ENCODE measurements at regions not wholly inside any gene's neighbourhood (a gene's known extent, or its start where the extent isn't known, plus 50 kb on each side); places are given as distances from the start of the nearest gene placed in this dataset.

DNA sequence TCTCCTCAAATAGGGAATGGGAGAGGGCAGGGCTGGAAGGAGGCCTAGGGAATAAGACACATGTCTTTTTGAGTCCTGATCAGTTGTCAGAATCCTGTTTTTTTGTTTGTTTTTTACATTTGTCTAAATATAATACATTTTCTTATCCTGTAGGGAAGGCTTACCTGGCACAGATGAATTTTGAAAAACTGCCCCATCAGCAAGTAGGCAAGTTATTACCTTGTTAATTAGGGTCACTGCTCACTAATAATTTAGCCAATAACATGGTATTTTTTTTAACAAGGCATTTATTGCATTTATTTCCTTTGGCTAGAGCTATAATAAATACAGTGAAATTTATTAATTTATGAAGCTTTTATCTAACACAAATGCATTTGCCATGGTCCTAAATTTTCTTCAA, 423.2 kb upstream of the ONECUT1 start:
- Histone ChIP-seq H3K9me3 (no peaks in the 10 kb centered on the region), H3K27ac (no peak overlapping the region), H3K4me1 (no peaks in the 10 kb centered on the region), H3K36me3 (no peaks in the 10 kb centered on the region), H3K27me3 (no peaks in the 10 kb centered on the region), H3K4me3 (no peak overlapping the region)
- DNase-seq: no peak
- intact Hi-C loops (cut with DNase I; ENCODE audit: low total_unique reads): no loop called here
- TF ChIP-seq CTCF (IDR thresholded peaks at IDR 0.05) (no peak), POLR2A (IDR thresholded peaks at IDR 0.05) (no peak)

DNA sequence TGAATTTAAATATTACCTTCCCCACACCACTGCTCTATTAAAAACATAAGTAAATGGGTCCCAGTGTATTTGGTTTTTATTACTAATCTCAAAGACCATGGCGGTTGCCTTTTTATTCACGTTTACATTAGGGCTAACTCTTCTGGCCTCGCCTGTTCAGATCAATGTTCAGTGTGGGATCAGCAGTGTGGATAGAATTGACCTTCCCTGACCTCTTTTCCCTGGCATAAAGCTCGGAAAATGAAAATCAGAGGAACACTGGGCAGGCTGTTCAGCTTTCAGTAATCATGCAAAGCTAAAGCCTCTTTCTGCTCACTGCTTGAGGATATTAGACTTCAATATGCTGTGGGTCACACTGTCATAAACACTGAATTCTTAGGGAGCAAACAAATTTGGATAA, 422.6 kb upstream of the ONECUT1 start:
- TF ChIP-seq CTCF (IDR thresholded peaks at IDR 0.05) (no peak), POLR2A (IDR thresholded peaks at IDR 0.05) (no peak)
- intact Hi-C loops (cut with DNase I; ENCODE audit: low total_unique reads): no loop called here
- no peak for DNase-seq
- H3K4me3 ChIP-seq: no peak overlapping the region
- no peak overlapping the region for H3K27ac ChIP-seq
- no peaks in the 10 kb centered on the region for H3K9me3 ChIP-seq
- H3K4me1 ChIP-seq: no peaks in the 10 kb centered on the region
- no peaks in the 10 kb centered on the region for H3K36me3 ChIP-seq
- H3K27me3 ChIP-seq: no peaks in the 10 kb centered on the region

- Histone ChIP-seq H3K27me3 (no peaks in the 10 kb centered on the region), H3K4me1 (no peaks in the 10 kb centered on the region), H3K36me3 (no peaks in the 10 kb centered on the region), H3K9me3 (no peaks in the 10 kb centered on the region), H3K4me3 (no peak overlapping the region), H3K27ac (no peak overlapping the region)
- TF ChIP-seq POLR2A (IDR thresholded peaks at IDR 0.05) (no peak), CTCF (IDR thresholded peaks at IDR 0.05) (no peak)
- intact Hi-C loops (cut with DNase I; ENCODE audit: low total_unique reads): no loop called here
- no peak for DNase-seq
Measured at GRCh38 chr15:53210653-53211052, 420.5 kb upstream of the ONECUT1 start.

DNA sequence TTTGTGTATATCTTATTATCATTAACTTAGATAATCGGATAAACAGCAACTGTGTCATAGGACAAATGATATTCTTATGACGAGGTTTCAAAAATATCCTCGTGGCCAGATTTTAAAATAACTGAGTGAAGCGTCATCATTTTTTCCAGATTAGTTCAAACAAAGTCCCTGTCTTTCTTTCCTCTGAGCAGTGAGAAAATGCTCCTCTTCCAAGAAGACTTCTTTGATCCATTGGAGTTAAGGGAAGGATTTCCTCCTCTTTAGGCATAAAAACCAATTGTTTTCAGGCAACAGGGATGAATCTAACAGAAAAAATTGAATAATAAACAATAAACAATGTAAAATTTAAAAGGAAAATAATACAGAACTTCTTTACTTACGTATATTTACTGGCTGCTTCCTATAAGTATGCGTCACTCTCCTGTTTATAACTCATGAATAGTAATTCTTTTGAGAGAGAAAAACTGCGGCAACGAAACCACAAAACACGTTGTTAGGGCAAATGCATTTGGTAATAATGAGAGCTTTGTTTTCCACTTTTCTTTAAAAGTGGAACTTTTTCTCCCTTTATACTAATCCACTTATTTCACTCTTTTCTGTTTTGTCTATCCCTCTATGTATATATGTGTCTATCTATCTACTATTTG, 419.4 kb upstream of the ONECUT1 start:
- Histone ChIP-seq H3K27me3 (no peaks in the 10 kb centered on the region), H3K27ac (no peak overlapping the region), H3K9me3 (no peaks in the 10 kb centered on the region), H3K4me1 (no peaks in the 10 kb centered on the region), H3K4me3 (no peak overlapping the region), H3K36me3 (no peaks in the 10 kb centered on the region)
- no peak for DNase-seq
- intact Hi-C loops (cut with DNase I; ENCODE audit: low total_unique reads): no loop called here
- TF ChIP-seq POLR2A (IDR thresholded peaks at IDR 0.05): no peak
- TF ChIP-seq CTCF (IDR thresholded peaks at IDR 0.05): no peak

DNA sequence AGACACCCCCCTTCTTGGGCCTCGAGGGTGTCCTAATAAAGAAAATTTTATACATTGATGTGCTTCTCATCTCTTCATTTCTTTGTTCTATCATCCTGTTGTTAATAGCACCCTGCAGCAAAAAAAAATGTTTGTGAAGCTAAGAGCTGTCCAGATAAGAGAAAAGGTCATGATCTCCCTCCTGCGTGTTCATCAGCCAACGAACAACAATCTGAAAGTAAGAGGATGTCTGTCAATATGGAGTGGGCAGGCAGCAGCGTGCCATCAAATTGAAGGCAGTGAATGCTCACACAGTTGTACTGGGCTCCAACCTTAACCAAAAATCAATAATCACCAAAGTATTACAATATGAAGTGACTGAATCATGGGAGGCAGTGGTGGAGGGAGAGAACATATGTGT, 418.6 kb upstream of the ONECUT1 start:
- H3K9me3 ChIP-seq: no peaks in the 10 kb centered on the region
- H3K4me3 ChIP-seq: no peak overlapping the region
- H3K4me1 ChIP-seq: no peaks in the 10 kb centered on the region
- intact Hi-C loops (cut with DNase I; ENCODE audit: low total_unique reads): no loop called here
- H3K27me3 ChIP-seq: no peaks in the 10 kb centered on the region
- no peaks in the 10 kb centered on the region for H3K36me3 ChIP-seq
- no peak overlapping the region for H3K27ac ChIP-seq
- no peak for DNase-seq
- TF ChIP-seq CTCF (IDR thresholded peaks at IDR 0.05): no peak
- no peak for TF ChIP-seq POLR2A (IDR thresholded peaks at IDR 0.05)

All from uterus (tissue), 3 donors.